ENCODE measurements at regions not wholly inside any gene's neighbourhood (a gene's known extent, or its start where the extent isn't known, plus 50 kb on each side); places are given as distances from the start of the nearest gene placed in this dataset.
A peak's percentile ranks its signal among the peaks of the same experiment; 100 is the strongest.

DNA sequence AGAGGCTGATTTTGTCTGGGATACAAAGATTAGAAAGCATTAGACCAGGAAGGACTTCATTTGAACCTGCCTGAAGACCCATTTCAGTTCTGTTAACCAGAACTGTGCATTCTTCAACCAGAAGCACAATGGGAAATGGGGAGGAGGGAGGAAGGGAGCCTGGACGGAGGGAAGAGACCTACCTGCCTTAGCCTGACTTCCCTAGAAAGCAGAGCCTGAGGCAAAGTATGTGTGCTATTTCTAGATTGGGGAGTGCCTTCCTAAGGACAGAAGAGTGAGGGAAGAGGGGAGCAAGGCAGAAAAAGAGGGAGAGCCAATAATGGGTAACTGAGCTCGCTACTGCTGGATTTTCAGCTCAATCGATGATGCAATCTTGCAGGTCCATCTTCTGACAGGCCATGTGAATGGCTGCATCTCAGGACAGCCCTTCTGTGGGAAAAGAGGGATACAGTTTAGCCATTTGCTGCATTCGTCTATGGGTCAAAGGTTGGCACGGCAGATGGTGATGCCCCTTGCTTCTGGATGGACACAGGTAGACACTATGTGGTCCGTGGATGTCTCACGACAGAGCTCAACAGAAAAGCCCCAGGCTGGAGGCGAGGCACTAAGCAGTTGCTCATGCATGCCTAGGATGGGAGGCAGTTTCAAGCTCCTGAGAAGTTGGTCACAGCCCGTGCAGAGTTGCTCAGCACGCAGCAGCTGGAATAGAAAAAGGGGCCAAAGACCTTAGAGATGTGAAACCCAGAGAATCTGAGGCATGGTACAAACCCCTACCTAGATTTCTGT is 78.8 kb upstream of the UBL3 start:
- Histone ChIP-seq H3K27ac (ENCODE audit: low read depth, low read length, severe bottlenecking) (no peak overlapping the region), H3K4me3 (ENCODE audit: extremely low read depth, insufficient read depth, low read length, poor library complexity, severe bottlenecking) (no peak overlapping the region), H3K36me3 (ENCODE audit: control insufficient read depth, insufficient read depth, low read length) (no peaks in the 10 kb centered on the region), H3K9me3 (ENCODE audit: control insufficient read depth, low read length) (no peaks in the 10 kb centered on the region), H3K4me1 (ENCODE audit: control insufficient read depth, insufficient read depth, low read length, poor library complexity, severe bottlenecking) (peaks cover 11% of the 10 kb centered on the region)
- 96 to 97% methylated on average over 9 to 10 of the region's 10 CpGs for WGBS, 2 experiments (ENCODE audit: insufficient coverage in 2 of 2)

DNA sequence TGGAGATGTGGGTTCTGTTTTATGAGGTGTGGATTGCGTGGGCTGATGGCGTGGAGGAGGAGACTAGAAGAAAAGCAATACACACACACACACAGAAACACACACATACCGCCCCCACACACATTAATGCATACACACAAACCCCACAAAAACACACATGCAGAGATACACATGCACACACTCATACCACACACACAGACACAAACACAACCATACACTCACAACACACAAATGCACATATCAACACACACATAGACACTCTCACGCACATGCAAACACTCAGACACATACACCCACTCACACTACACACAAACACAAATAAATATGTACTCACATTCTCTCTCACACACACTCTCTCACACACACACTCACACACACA is 75.7 kb upstream of the UBL3 start:
- H3K27ac ChIP-seq (ENCODE audit: low read depth, low read length, severe bottlenecking), result no peak overlapping the region
- H3K9me3 ChIP-seq (ENCODE audit: control insufficient read depth, low read length), result no peaks in the 10 kb centered on the region
- whole genome bisulfite sequencing, 2 experiments (ENCODE audit: insufficient coverage in 2 of 2), result 75% methylated on average over 2 of the region's 4 CpGs; no CpG with 5 or more reads in 1 of the 2 experiments

DNA sequence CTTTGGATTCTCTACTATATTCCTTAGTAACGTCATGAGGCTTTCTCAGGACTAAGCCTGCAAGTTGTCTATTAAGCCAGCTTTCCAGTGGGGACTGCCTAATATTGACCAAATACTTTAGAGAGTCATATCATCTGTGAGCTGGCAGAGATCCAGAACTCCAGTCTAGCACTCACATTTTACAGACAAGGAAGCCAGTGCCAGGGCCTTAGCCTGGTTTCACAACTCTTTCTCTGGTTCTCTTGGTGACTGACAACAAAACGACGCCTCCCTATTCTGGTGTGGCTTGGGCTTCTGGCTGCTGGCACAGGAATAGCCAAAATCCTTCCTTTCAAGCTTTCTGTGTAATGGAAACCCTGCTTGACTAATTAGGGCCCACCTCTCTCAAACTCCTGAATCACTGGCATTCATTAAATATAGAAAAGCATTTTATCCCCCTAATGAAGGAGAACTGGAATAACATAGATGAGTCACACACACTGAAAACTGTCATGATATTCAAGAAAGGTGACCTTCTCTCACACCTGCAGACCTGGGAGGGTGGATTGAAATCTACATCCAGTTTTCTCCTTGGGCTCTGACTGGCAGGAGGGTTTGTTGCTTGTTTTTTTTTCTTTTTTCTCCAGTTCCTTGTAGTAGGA is 75.2 kb upstream of the UBL3 start:
- H3K36me3 ChIP-seq (ENCODE audit: control insufficient read depth, insufficient read depth, low read length), result no peaks in the 10 kb centered on the region

More for the DNA sequence above, 75.7 kb upstream of the UBL3 start:
- Histone ChIP-seq H3K4me1 (ENCODE audit: control insufficient read depth, insufficient read depth, low read length, poor library complexity, severe bottlenecking) (peaks cover 27% of the 10 kb centered on the region), H3K36me3 (ENCODE audit: control insufficient read depth, insufficient read depth, low read length) (no peaks in the 10 kb centered on the region), H3K4me3 (ENCODE audit: extremely low read depth, insufficient read depth, low read length, poor library complexity, severe bottlenecking) (no peak overlapping the region)

DNA sequence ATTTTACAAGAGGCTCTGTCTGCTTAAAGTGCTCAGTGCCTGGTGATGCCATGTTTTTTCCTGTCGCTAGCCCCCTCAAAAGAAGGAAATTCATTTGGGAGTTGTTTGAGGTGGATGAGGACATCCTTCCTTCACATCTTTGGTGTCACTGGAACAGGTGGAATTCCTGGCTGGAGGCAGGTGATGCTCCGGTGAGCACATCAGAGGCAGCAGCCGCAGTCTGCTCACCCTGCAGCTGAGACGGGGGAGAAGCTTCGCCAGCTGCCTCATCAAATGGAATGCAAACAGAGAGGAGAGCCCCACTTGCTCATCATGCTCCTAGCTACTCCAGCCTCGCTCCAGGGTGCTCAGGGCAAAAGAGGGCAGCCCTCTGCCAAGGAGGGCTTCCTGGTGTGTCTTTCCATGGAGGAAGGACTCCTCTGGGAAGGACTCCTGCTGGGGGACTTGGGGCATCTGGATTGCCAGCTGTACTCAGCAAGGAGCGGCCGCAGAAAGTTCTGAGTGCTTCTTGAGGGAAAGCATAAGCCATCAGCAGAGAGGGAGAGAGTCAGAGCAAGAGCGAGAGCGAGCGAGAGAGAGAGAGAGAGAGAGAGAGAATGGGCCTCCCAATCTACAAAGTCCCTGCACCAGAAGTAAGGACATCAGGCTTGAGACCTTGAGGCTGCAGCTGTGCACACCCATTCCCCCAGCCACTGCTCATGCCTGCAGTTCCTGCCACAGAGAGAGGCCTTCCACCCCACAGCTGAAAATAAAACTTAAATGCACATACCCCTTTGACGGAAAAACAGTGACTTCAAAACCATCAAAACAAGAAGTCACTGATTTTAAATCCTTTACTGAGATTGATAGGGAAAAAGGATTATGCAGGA is 74.3 kb upstream of the UBL3 start:
- Histone ChIP-seq H3K4me3 (ENCODE audit: extremely low read depth, insufficient read depth, low read length, poor library complexity, severe bottlenecking) (no peak overlapping the region), H3K36me3 (ENCODE audit: control insufficient read depth, insufficient read depth, low read length) (no peaks in the 10 kb centered on the region), H3K4me1 (ENCODE audit: control insufficient read depth, insufficient read depth, low read length, poor library complexity, severe bottlenecking) (peaks cover 27% of the 10 kb centered on the region), H3K27ac (ENCODE audit: low read depth, low read length, severe bottlenecking) (peak overlapping the region; percentile 99), H3K9me3 (ENCODE audit: control insufficient read depth, low read length) (no peaks in the 10 kb centered on the region)
- WGBS, 2 experiments (ENCODE audit: insufficient coverage in 2 of 2), result 91 to 94% methylated on average over 5 to 11 of the region's 12 CpGs

More for the DNA sequence above, 75.2 kb upstream of the UBL3 start:
- no peak overlapping the region for H3K4me3 ChIP-seq (ENCODE audit: extremely low read depth, insufficient read depth, low read length, poor library complexity, severe bottlenecking)
- WGBS, 2 experiments (ENCODE audit: insufficient coverage in 2 of 2), result 89 to 91% methylated on average over 3 of the region's 3 CpGs
- H3K27ac ChIP-seq (ENCODE audit: low read depth, low read length, severe bottlenecking), result no peak overlapping the region
- H3K9me3 ChIP-seq (ENCODE audit: control insufficient read depth, low read length), result no peaks in the 10 kb centered on the region
- peaks cover 27% of the 10 kb centered on the region for H3K4me1 ChIP-seq (ENCODE audit: control insufficient read depth, insufficient read depth, low read length, poor library complexity, severe bottlenecking)

DNA sequence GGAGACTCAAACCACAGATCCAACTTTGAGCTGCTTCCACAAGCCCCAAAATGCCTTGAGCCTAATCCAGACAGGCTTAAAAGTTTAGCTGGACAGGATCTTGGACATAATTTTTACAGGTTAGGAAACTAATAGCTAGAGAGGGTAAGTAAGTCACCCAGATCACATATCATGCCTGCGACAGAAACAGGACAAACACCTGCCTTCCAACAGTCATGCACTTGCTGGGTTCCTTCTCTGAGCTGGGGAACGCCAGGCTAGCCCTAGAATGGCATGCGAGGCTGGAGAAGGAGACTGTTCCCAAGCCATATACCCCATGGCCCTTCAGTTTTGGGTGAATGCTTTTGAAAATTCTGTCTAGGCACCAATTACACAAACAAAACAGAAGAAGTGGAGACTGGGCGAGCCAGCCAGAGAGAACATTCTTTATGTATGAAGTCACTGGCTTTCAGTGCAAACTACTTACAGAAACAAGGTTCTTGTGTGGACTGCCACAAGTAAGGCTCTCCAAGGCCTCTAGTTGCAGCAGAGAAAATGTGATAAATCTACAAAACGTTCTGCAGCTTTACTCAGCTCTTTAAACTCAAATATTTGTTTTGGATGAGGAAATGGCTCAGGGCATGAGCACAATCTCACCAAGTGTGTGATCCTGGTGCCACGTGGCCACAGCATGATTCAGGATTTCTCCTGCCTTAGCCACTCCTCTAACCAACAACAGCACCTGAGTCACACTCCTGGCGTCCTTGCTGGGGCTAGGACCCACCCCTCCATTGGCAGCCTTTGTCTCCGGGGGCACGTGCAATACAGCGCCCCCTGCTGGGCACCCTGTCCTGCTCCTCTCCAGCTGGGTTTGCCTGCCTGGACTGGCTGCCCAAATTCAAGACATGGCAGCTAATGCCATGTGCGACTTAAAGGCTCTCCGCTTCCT is 73.4 kb upstream of the UBL3 start:
- no peak overlapping the region for H3K4me3 ChIP-seq (ENCODE audit: extremely low read depth, insufficient read depth, low read length, poor library complexity, severe bottlenecking)
- 56 to 64% methylated on average over 11 of the region's 12 CpGs for WGBS, 2 experiments (ENCODE audit: insufficient coverage in 2 of 2)
- no peaks in the 10 kb centered on the region for H3K9me3 ChIP-seq (ENCODE audit: control insufficient read depth, low read length)
- peak overlapping the region; percentile 99 for H3K27ac ChIP-seq (ENCODE audit: low read depth, low read length, severe bottlenecking)
- H3K4me1 ChIP-seq (ENCODE audit: control insufficient read depth, insufficient read depth, low read length, poor library complexity, severe bottlenecking), result peaks cover 27% of the 10 kb centered on the region
- no peaks in the 10 kb centered on the region for H3K36me3 ChIP-seq (ENCODE audit: control insufficient read depth, insufficient read depth, low read length)

DNA sequence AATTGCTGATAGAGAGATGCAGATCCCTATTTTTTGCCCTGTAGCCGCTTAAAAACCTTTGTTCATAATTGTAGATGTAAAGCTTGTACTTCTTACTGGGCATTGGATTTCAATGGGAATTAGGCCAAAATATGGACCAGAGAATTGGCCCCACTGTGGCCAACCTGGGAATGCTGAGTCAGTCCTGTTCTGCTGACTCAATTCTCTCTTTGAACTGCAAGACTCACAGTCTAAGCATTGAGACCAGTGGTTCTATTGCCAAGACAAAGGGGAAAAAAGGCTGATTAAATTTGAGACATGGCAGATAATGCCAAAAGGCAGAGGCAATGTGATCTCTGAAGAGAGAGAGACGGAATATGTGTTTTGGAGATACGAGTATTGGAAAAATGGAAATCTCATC is 72.5 kb upstream of the UBL3 start:
- Histone ChIP-seq H3K4me3 (ENCODE audit: extremely low read depth, insufficient read depth, low read length, poor library complexity, severe bottlenecking) (no peak overlapping the region), H3K36me3 (ENCODE audit: control insufficient read depth, insufficient read depth, low read length) (no peaks in the 10 kb centered on the region), H3K4me1 (ENCODE audit: control insufficient read depth, insufficient read depth, low read length, poor library complexity, severe bottlenecking) (peaks cover 27% of the 10 kb centered on the region), H3K27ac (ENCODE audit: low read depth, low read length, severe bottlenecking) (peak overlapping the region; percentile 99), H3K9me3 (ENCODE audit: control insufficient read depth, low read length) (no peaks in the 10 kb centered on the region)
- WGBS, 2 experiments (ENCODE audit: insufficient coverage in 2 of 2), result 94 to 97% methylated on average over 2 to 3 of the region's 3 CpGs

DNA sequence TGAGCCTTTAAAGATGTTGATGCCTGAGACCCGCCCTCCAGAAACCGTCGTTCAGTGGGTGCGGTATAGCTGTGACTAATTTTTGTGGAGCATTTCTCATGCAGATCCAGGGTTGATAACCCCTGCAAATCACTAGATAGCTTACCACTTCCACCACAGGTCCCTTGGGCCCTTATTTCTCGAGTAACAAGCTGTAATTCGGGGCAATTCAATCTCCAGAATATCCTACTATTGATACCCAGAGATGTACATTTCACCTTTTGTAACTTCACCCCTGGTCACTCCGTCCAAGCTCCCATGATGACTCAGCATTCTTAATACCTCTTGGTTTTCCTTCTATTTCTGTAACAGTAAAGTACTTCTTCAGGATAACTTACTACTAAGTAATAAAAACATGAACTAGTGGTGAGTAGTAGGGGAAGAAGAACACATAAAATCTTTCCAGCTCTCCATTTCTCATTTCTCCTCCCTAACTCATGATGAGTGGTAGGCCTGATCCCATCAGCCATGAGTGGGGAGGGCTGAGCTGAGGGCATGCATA is 71.9 kb upstream of the UBL3 start:
- no peak overlapping the region for H3K27ac ChIP-seq (ENCODE audit: low read depth, low read length, severe bottlenecking)
- WGBS, 2 experiments (ENCODE audit: insufficient coverage in 2 of 2), result 94 to 100% methylated on average over 3 to 6 of the region's 7 CpGs

DNA sequence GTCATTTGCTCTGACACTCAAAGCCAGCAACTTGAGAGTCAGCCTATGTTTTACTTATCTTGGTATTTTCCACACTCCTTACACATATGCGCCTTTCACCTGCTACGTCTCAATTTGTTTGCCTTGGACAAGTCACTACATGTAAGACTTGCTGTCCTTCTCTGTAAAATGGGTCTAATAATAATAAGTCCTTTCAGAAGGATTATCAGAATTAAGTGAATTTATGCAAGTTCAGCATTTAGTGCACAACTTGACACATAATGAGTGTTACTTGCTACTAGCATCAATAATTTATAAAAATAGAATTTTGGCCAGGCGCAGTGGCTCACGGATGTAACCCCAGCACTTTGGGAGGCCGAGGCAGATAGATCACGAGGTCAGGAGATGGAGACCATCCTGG is 71.1 kb upstream of the UBL3 start:
- Histone ChIP-seq H3K4me1 (ENCODE audit: control insufficient read depth, insufficient read depth, low read length, poor library complexity, severe bottlenecking) (peaks cover 27% of the 10 kb centered on the region), H3K36me3 (ENCODE audit: control insufficient read depth, insufficient read depth, low read length) (no peaks in the 10 kb centered on the region), H3K27ac (ENCODE audit: low read depth, low read length, severe bottlenecking) (no peak overlapping the region), H3K9me3 (ENCODE audit: control insufficient read depth, low read length) (no peaks in the 10 kb centered on the region), H3K4me3 (ENCODE audit: extremely low read depth, insufficient read depth, low read length, poor library complexity, severe bottlenecking) (no peak overlapping the region)
- 92 to 98% methylated on average over 2 to 5 of the region's 6 CpGs for WGBS, 2 experiments (ENCODE audit: insufficient coverage in 2 of 2)

More for the DNA sequence above, 71.9 kb upstream of the UBL3 start:
- no peaks in the 10 kb centered on the region for H3K9me3 ChIP-seq (ENCODE audit: control insufficient read depth, low read length)
- no peak overlapping the region for H3K4me3 ChIP-seq (ENCODE audit: extremely low read depth, insufficient read depth, low read length, poor library complexity, severe bottlenecking)
- no peaks in the 10 kb centered on the region for H3K36me3 ChIP-seq (ENCODE audit: control insufficient read depth, insufficient read depth, low read length)
- H3K4me1 ChIP-seq (ENCODE audit: control insufficient read depth, insufficient read depth, low read length, poor library complexity, severe bottlenecking), result peaks cover 27% of the 10 kb centered on the region

DNA sequence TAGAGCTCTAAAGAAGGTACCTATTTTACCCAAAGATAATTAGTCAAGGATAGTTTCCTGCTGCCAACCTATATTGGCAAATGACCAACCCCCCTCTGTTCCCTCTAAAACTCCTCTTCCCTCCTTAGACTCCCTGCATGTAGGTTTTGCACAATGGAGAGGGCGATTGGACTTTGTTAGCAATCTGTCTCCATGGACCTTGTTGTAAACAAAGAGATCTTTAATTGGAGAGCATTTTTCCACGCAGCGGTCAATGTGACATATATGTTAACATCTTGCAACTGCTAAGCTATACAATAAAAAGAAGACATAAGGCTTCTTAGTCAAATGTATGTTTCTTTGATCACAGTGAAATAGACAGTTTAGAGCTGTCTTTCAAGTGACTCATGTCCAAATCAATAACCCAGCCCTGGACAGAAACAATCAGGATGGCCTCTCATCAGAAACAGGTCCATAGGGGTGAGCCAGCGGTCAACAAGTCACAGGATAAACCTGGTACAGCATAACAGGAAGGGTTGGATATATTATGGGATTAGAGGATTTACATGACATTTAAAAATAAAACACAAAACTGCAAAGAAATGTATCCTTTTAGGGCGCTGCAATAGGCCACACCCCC is 69.7 kb upstream of the UBL3 start:
- H3K9me3 ChIP-seq (ENCODE audit: control insufficient read depth, low read length), result no peaks in the 10 kb centered on the region
- H3K4me3 ChIP-seq (ENCODE audit: extremely low read depth, insufficient read depth, low read length, poor library complexity, severe bottlenecking), result no peak overlapping the region
- 80% methylated on average over 1 of the region's 5 CpGs; no CpG with 5 or more reads in 1 of the 2 experiments for WGBS, 2 experiments (ENCODE audit: insufficient coverage in 2 of 2)
- no peaks in the 10 kb centered on the region for H3K36me3 ChIP-seq (ENCODE audit: control insufficient read depth, insufficient read depth, low read length)
- H3K4me1 ChIP-seq (ENCODE audit: control insufficient read depth, insufficient read depth, low read length, poor library complexity, severe bottlenecking), result peaks cover 24% of the 10 kb centered on the region
- H3K27ac ChIP-seq (ENCODE audit: low read depth, low read length, severe bottlenecking), result no peak overlapping the region
